ENCODE measurements at regions not wholly inside any gene's neighbourhood (a gene's known extent, or its start where the extent isn't known, plus 50 kb on each side); places are given as distances from the start of the nearest gene placed in this dataset.

DNA sequence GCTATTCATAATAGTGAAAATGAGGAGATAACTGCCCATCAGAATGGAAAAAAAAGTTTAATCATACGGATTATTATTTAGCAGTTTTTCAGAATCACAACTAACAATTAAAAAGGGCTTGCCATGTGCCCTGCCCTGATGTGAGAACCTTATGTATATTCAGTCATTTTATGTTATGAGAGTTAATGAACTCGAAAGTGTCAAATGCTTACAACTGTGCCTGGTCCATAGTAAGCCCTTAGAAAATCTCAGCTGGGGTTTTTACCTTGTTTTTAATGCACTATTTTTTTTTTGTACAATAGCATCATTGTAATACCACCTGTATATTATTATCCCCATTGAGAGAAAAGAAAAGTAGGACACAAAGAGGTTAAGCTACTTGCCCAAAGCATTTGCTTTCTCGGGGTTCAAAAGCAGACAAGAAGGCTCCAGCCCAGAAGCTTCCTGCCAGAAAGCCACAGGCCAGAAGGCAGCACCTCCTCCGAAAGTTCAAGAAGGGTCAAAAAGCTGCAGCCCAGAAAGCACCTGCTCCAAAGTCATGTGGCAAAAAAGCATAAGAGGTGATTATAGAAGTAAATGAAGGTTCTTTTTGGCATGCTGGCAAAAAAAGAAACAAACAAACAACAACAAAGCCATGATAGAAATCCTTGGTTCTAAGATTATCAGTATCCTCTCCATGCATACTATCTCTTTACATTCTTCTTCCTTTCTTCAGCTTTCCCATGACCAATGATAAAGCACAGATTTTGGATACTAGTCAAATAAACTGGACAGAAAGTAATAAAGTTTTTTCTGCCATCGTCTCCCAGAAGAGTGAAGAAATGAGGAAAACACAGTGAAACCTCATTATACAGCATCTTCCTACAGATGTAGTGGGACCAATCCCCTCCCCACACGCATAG is 59.1 kb upstream of the NAP1L1 start:
- H3K4me3 ChIP-seq (ENCODE audit: low read length): no peak overlapping the region
- H3K27ac ChIP-seq (ENCODE audit: low read depth, low read length): no peak overlapping the region
- H3K36me3 ChIP-seq (ENCODE audit: control insufficient read depth, low read length): no peaks in the 10 kb centered on the region
- H4K20me1 ChIP-seq (ENCODE audit: control insufficient read depth, insufficient read depth, low read depth, low read length): no peaks in the 10 kb centered on the region
- H3K9me2 ChIP-seq (replicated peaks; ENCODE audit: control insufficient read depth, low read length): no peaks in the 10 kb centered on the region
- no peaks in the 10 kb centered on the region for H3K79me2 ChIP-seq (ENCODE audit: control insufficient read depth, low read length)
- no peaks in the 10 kb centered on the region for H3F3A ChIP-seq (ENCODE audit: control insufficient read depth, insufficient read depth)
- peaks cover 3% of the 10 kb centered on the region; the same call in 1 of the 2 replicates for H3K27me3 ChIP-seq (ENCODE audit: control insufficient read depth, low read length)
- no peak overlapping the region for H3K4me2 ChIP-seq (ENCODE audit: low read length)
- H3K9me3 ChIP-seq (ENCODE audit: control insufficient read depth, insufficient read depth, low read length): no peaks in the 10 kb centered on the region
- no peaks in the 10 kb centered on the region for H3K4me1 ChIP-seq (ENCODE audit: control insufficient read depth, low read length)
- TF ChIP-seq CTCF (IDR thresholded peaks at IDR 0.05; ENCODE audit: low read depth, low read length, poor library complexity, severe bottlenecking): no peak

DNA sequence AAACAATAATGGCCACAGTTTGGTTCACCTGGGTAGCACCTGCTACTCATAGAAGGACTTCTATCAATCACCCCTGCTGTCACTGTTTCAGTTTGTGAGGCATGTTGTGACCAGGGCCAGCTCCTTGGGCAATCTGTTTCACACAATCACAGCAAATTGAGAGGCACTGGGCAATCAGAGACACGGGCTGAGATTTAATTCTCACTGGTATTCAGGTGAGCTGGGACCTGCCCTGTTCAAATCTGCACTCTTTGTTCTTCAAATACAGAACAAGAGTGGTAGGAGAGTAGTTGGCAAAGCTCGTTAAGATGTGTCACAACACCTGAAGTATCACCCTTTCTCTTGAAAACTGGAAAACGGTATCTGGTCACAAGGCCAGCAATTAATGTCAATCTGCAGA is 57.8 kb upstream of the NAP1L1 start:
- H3K9me2 ChIP-seq (replicated peaks; ENCODE audit: control insufficient read depth, low read length): no peaks in the 10 kb centered on the region
- no peak overlapping the region for H3K27ac ChIP-seq (ENCODE audit: low read depth, low read length)
- no peak overlapping the region for H3K4me2 ChIP-seq (ENCODE audit: low read length)
- no peaks in the 10 kb centered on the region for H3K9me3 ChIP-seq (ENCODE audit: control insufficient read depth, insufficient read depth, low read length)
- TF ChIP-seq EZH2phosphoT487 (IDR thresholded peaks at IDR 0.05; ENCODE audit: borderline replicate concordance, low read length): no peak
- no peak for TF ChIP-seq CTCF (IDR thresholded peaks at IDR 0.05; ENCODE audit: low read depth, low read length, poor library complexity, severe bottlenecking)
- H3K4me1 ChIP-seq (ENCODE audit: control insufficient read depth, low read length): no peaks in the 10 kb centered on the region
- H4K20me1 ChIP-seq (ENCODE audit: control insufficient read depth, insufficient read depth, low read depth, low read length): no peaks in the 10 kb centered on the region
- no peaks in the 10 kb centered on the region for H3K79me2 ChIP-seq (ENCODE audit: control insufficient read depth, low read length)
- no peaks in the 10 kb centered on the region for H3K36me3 ChIP-seq (ENCODE audit: control insufficient read depth, low read length)
- H3F3A ChIP-seq (ENCODE audit: control insufficient read depth, insufficient read depth): no peaks in the 10 kb centered on the region
- peaks cover 3% of the 10 kb centered on the region; the same call in 1 of the 2 replicates for H3K27me3 ChIP-seq (ENCODE audit: control insufficient read depth, low read length)
- H3K4me3 ChIP-seq (ENCODE audit: low read length): no peak overlapping the region

DNA sequence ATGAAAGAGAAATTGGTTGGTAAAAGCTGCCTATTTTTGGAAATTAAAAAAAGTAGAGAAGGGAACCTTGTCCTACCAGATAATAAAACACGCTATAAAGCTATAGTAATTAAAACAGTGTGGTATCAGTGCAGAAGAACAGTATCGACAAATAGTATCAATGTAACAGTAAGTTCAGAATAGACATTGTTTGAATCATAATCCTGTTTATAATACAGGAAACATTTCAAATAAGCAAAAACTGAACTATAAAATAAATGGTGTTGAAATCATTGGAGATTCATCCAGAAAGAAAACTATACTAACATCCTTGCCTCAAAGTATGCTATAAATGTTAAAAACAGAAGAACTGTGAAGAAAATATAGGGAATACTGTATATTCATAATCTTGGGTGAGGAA is 54.2 kb upstream of the NAP1L1 start:
- no peaks in the 10 kb centered on the region for H3K36me3 ChIP-seq (ENCODE audit: control insufficient read depth, low read length)

More for the DNA sequence above, 54.2 kb upstream of the NAP1L1 start:
- H3K4me3 ChIP-seq (ENCODE audit: low read length): no peak overlapping the region
- peaks cover 3% of the 10 kb centered on the region; the same call in 1 of the 2 replicates for H3K27me3 ChIP-seq (ENCODE audit: control insufficient read depth, low read length)
- H3K4me1 ChIP-seq (ENCODE audit: control insufficient read depth, low read length): no peaks in the 10 kb centered on the region
- H3K9me3 ChIP-seq (ENCODE audit: control insufficient read depth, insufficient read depth, low read length): no peaks in the 10 kb centered on the region
- no peaks in the 10 kb centered on the region for H3K9me2 ChIP-seq (replicated peaks; ENCODE audit: control insufficient read depth, low read length)
- no peak overlapping the region for H3K4me2 ChIP-seq (ENCODE audit: low read length)
- H3K27ac ChIP-seq (ENCODE audit: low read depth, low read length): no peak overlapping the region
- no peaks in the 10 kb centered on the region for H3F3A ChIP-seq (ENCODE audit: control insufficient read depth, insufficient read depth)
- no peaks in the 10 kb centered on the region for H3K79me2 ChIP-seq (ENCODE audit: control insufficient read depth, low read length)
- no peaks in the 10 kb centered on the region for H4K20me1 ChIP-seq (ENCODE audit: control insufficient read depth, insufficient read depth, low read depth, low read length)
- TF ChIP-seq EZH2phosphoT487 (IDR thresholded peaks at IDR 0.05; ENCODE audit: borderline replicate concordance, low read length) (no peak), CTCF (IDR thresholded peaks at IDR 0.05; ENCODE audit: low read depth, low read length, poor library complexity, severe bottlenecking) (no peak)
